Type B pancreatic cell (in vitro differentiated cells): ENCODE measurements at regions not wholly inside any gene's neighbourhood (a gene's known extent, or its start where the extent isn't known, plus 50 kb on each side); places are given as distances from the start of the nearest gene placed in this dataset.

Source experiments
- DNase-seq: peaks from one replicate; pipeline ENCODE4 v3.0.0; 2021; ENCODE audit warnings: mixed read lengths; ENCODE audit not compliant: unreplicated experiment; ENCODE audit errors: extremely low spot score
- H3K27ac Mint-ChIP-seq: 2 replicates; pipeline ENCODE4 v1.8.0; 2021; ENCODE audit warnings: mild to moderate bottlenecking, mixed read lengths
- H3K27me3 Mint-ChIP-seq: 2 replicates; pipeline ENCODE4 v1.8.0; 2021; ENCODE audit warnings: mixed read lengths
- H3K36me3 Mint-ChIP-seq: 2 replicates; pipeline ENCODE4 v1.8.0; 2021; ENCODE audit warnings: mixed read lengths
- H3K4me1 Mint-ChIP-seq: one replicate; pipeline ENCODE4 v1.8.0; 2021; ENCODE audit warnings: mixed read lengths; ENCODE audit not compliant: unreplicated experiment
- H3K4me3 Mint-ChIP-seq: 2 replicates; pipeline ENCODE4 v1.8.0; 2021; ENCODE audit warnings: mild to moderate bottlenecking, mixed read lengths
- H3K9me3 Mint-ChIP-seq: 2 replicates; pipeline ENCODE4 v1.8.0; 2021; ENCODE audit warnings: mixed read lengths
- TF ChIP-seq, protein P1 (sequence below): fragments of 200-600 bp; sonication (generic); conservative IDR thresholded peaks from 2 replicates; pipeline ENCODE4 v1.5.0; 2021; ENCODE audit warnings: antibody characterized with exemption, mild to moderate bottlenecking

DNA sequence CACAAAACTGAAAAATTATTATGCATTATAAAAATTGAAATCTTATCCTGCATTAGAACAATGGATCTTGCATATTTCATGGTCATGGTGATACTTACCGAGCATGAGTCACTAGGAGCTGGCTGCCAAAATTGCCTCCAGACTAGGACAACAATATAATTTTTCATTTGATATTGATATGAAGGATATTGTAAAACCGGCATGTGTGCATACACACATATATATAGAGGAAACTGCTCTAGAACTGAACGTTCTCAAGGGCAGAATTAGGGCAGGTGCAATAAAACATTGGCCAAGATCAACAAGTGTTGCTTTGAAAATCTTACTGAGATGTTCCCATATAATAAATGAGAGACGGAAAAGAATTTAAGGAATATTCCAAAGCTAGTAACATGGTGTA lies 319.4 kb upstream of the POU1F1 start:
- H3K36me3 Mint-ChIP-seq, result no peaks in the 10 kb centered on the region
- H3K4me3 Mint-ChIP-seq, result no peak overlapping the region

DNA sequence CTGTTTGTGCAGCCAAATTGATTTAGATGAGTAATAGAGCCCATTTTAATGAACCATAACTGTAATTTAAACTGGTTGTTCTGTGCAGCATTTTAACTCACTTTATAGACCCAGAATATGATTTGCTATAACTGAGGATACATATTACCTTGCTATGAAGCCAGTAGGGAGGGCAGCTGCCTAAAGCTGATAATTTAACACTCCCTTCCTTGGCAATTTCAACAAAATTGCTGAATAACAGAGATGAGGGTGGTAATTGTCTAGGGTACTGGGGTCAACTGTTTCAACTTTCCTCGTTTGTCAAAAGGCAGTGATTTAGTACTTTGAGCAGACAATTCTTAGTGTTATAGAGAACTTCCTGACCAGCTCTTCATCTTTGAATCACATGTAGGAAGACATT lies 304.9 kb upstream of the POU1F1 start:
- no peaks in the 10 kb centered on the region for H3K36me3 Mint-ChIP-seq
- peaks cover 4% of the 10 kb centered on the region for H3K4me1 Mint-ChIP-seq
- H3K4me3 Mint-ChIP-seq, result no peak overlapping the region
- DNase-seq, result no peak
- no peak overlapping the region for H3K27ac Mint-ChIP-seq
- no peaks in the 10 kb centered on the region for H3K9me3 Mint-ChIP-seq
- no peaks in the 10 kb centered on the region for H3K27me3 Mint-ChIP-seq
- TF ChIP-seq, protein P1, sequence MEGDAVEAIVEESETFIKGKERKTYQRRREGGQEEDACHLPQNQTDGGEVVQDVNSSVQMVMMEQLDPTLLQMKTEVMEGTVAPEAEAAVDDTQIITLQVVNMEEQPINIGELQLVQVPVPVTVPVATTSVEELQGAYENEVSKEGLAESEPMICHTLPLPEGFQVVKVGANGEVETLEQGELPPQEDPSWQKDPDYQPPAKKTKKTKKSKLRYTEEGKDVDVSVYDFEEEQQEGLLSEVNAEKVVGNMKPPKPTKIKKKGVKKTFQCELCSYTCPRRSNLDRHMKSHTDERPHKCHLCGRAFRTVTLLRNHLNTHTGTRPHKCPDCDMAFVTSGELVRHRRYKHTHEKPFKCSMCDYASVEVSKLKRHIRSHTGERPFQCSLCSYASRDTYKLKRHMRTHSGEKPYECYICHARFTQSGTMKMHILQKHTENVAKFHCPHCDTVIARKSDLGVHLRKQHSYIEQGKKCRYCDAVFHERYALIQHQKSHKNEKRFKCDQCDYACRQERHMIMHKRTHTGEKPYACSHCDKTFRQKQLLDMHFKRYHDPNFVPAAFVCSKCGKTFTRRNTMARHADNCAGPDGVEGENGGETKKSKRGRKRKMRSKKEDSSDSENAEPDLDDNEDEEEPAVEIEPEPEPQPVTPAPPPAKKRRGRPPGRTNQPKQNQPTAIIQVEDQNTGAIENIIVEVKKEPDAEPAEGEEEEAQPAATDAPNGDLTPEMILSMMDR, result no peak

More for the DNA sequence above, 319.4 kb upstream of the POU1F1 start:
- Mint-ChIP-seq H3K4me1 (no peaks in the 10 kb centered on the region), H3K27ac (no peak overlapping the region), H3K27me3 (no peaks in the 10 kb centered on the region), H3K9me3 (peaks cover 8% of the 10 kb centered on the region)
- no peak for DNase-seq
- TF ChIP-seq, protein P1, result no peak

DNA sequence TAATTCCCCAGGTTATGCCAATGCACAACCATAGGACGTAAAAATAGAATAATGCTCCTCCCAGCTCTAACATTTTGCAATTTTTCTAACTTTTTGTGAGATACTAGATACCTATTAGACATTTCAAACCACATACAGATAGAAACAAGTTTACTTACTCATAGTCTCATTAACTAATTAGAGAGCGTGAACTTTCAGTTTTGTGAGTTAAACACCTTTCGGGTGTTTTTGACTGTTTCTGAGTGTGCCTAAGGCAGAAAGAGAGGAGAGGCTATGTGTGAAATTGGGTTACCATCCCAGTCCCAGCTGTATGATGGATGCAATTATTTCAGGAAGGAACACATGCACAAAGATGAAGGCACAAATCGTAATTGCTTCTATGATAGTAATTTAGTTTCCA lies 300.4 kb upstream of the POU1F1 start:
- H3K27me3 Mint-ChIP-seq, result no peaks in the 10 kb centered on the region
- TF ChIP-seq, protein P1, result no peak
- H3K27ac Mint-ChIP-seq, result no peak overlapping the region
- DNase-seq, result no peak
- no peak overlapping the region for H3K4me3 Mint-ChIP-seq
- no peaks in the 10 kb centered on the region for H3K9me3 Mint-ChIP-seq
- H3K36me3 Mint-ChIP-seq, result no peaks in the 10 kb centered on the region
- peaks cover 4% of the 10 kb centered on the region for H3K4me1 Mint-ChIP-seq

DNA sequence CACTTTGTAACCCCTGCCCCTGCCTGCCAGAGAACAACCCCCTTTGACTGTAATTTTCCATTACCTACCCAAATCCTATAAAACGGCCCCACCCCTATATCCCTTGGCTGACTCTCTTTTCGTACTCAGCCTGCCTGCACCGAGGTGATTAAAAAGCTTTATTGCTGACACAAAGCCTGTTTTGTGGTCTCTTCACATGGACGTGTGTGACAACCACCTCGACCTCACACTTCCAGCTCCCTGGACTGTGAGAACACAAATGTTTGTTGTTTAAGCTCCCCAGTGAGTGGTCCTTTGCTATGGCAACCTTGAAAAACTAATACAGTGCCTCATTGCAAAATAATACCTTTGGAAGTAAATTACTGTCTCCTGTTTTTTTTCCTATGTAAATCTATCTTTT lies 299.2 kb upstream of the POU1F1 start:
- Mint-ChIP-seq H3K4me3 (no peak overlapping the region), H3K4me1 (peaks cover 4% of the 10 kb centered on the region), H3K36me3 (no peaks in the 10 kb centered on the region), H3K27me3 (no peaks in the 10 kb centered on the region), H3K9me3 (no peaks in the 10 kb centered on the region), H3K27ac (no peak overlapping the region)
- TF ChIP-seq, protein P1, result no peak
- DNase-seq, result no peak

DNA sequence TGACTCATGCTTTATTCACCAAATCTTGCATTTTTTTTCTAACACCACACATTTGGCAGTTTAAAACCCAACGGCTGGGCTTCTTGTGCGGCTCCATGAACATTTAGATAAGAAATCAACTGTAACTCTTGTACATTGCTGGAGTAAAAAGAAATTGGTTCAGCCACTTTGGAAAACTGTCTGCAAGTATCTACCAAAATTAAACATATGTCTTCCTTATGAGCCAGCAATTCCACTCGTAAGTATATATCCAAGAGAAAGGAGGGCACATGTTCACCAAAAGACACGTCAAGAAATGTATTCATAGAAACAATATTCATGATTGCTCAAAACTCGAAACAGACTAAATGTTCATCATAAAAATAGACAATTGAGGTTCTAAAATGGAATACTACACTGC lies 291.9 kb upstream of the POU1F1 start:
- H3K4me1 Mint-ChIP-seq, result no peaks in the 10 kb centered on the region
- TF ChIP-seq, protein P1, result no peak
- no peaks in the 10 kb centered on the region for H3K27me3 Mint-ChIP-seq
- H3K36me3 Mint-ChIP-seq, result no peaks in the 10 kb centered on the region
- no peak overlapping the region for H3K27ac Mint-ChIP-seq
- H3K4me3 Mint-ChIP-seq, result no peak overlapping the region
- no peak for DNase-seq
- no peaks in the 10 kb centered on the region for H3K9me3 Mint-ChIP-seq

DNA sequence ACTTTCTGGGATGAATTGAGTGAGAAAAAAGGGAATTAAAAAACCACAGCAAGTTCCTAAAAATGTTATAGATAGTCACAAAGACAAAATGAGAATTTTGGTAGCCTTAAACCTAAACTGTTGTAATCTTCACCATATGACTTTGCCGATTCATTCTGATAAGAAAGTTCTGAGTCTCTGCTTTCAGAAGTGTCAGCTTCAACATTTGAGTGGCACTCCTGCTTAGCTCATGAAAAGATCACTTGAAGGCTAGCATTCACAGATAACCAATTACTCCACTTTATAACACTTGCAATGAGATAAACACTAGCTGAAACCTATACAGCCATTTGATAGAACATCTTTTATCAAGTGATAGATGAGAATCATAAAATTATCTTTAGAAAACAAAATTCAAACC lies 288.1 kb upstream of the POU1F1 start:
- Mint-ChIP-seq H3K9me3 (no peaks in the 10 kb centered on the region), H3K4me1 (no peaks in the 10 kb centered on the region), H3K27ac (no peak overlapping the region), H3K36me3 (no peaks in the 10 kb centered on the region), H3K27me3 (no peaks in the 10 kb centered on the region), H3K4me3 (no peak overlapping the region)
- no peak for DNase-seq
- TF ChIP-seq, protein P1, result no peak
